ENCODE measurements at regions not wholly inside any gene's neighbourhood (a gene's known extent, or its start where the extent isn't known, plus 50 kb on each side); places are given as distances from the start of the nearest gene placed in this dataset.

DNA sequence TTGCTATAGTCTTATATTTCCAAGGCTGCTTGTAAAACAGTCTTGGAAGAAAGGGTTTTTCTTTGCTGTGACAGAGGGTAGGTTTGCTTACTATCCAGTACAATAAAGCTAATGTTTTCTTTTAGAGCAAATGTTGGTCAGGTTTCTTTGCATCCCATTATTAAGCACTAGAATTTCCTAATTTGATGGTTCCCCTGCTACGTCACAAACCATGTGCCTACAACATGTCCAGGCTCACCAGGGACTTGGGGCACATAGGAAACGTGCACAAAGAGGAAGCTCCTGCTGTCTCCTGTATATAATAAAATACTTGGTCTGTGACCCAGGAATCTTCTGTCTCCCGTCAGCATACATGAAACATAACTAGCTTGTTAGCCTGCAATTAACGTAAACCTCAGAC lies 486.3 kb upstream of the LRFN5 start:
- Mint-ChIP-seq H3K27ac (no peak overlapping the region), H3K36me3 (ENCODE audit: insufficient read depth) (peaks cover 3% of the 10 kb centered on the region), H3K27me3 (no peaks in the 10 kb centered on the region), H3K9me3 (ENCODE audit: low read depth) (no peaks in the 10 kb centered on the region), H3K4me3 (ENCODE audit: low read depth) (no peak overlapping the region), H3K4me1 (ENCODE audit: low read depth) (peaks cover 2% of the 10 kb centered on the region)
- TF ChIP-seq, protein P1, sequence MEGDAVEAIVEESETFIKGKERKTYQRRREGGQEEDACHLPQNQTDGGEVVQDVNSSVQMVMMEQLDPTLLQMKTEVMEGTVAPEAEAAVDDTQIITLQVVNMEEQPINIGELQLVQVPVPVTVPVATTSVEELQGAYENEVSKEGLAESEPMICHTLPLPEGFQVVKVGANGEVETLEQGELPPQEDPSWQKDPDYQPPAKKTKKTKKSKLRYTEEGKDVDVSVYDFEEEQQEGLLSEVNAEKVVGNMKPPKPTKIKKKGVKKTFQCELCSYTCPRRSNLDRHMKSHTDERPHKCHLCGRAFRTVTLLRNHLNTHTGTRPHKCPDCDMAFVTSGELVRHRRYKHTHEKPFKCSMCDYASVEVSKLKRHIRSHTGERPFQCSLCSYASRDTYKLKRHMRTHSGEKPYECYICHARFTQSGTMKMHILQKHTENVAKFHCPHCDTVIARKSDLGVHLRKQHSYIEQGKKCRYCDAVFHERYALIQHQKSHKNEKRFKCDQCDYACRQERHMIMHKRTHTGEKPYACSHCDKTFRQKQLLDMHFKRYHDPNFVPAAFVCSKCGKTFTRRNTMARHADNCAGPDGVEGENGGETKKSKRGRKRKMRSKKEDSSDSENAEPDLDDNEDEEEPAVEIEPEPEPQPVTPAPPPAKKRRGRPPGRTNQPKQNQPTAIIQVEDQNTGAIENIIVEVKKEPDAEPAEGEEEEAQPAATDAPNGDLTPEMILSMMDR (IDR thresholded peaks at IDR 0.05; ENCODE audit: unreplicated experiment) = no peak
- DNase-seq (ENCODE audit: low spot score, unreplicated experiment) = no peak

DNA sequence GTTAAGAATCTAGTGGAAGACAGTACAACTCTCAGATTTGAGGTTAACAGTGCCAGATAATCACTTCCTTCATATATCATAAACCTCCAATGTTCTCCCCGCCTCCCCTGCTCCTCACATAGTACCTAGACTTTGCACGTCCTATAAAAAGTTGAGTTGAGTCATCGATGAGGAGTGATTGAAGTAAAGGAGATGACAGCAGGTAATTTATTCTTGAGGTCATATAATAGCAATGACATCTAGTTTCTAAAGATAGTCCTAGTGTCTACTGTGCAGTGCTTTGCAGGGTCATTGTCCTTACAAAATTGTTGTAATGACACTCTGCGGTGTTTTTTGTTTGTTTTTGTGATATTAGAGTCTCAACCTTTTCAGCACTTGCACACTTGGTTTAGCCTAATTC lies 510.5 kb upstream of the LRFN5 start:
- DNase-seq (ENCODE audit: low spot score, unreplicated experiment) = no peak
- no peak overlapping the region for H3K4me3 Mint-ChIP-seq (ENCODE audit: low read depth)
- H3K27me3 Mint-ChIP-seq = no peaks in the 10 kb centered on the region
- H3K4me1 Mint-ChIP-seq (ENCODE audit: low read depth) = no peaks in the 10 kb centered on the region
- TF ChIP-seq, protein P1 (IDR thresholded peaks at IDR 0.05; ENCODE audit: unreplicated experiment) = no peak
- H3K9me3 Mint-ChIP-seq (ENCODE audit: low read depth) = peaks cover 11% of the 10 kb centered on the region
- no peak overlapping the region for H3K27ac Mint-ChIP-seq
- peaks cover 17% of the 10 kb centered on the region for H3K36me3 Mint-ChIP-seq (ENCODE audit: insufficient read depth)

DNA sequence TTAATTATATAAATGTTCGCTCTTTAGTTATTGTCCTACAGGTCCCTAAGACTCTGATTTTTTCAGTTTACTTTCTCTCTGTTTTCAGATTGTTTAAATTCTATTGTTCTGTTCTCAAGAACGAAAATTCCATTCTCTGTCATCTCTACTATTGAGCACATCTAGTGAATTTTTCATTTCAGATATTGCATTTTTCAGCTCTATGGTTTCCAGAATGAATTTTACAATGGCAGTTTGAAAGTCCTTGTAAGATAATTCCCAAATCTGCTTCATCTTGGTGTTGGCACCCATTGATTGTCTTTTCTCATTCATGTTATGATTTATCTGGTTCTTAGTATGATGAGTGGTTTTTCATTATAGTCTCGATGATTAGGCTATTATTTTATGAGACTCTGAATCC lies 519.6 kb upstream of the LRFN5 start:
- H3K27ac Mint-ChIP-seq = no peak overlapping the region
- H3K4me3 Mint-ChIP-seq (ENCODE audit: low read depth) = no peak overlapping the region
- no peak for DNase-seq (ENCODE audit: low spot score, unreplicated experiment)
- TF ChIP-seq, protein P1 (IDR thresholded peaks at IDR 0.05; ENCODE audit: unreplicated experiment) = no peak
- no peaks in the 10 kb centered on the region for H3K4me1 Mint-ChIP-seq (ENCODE audit: low read depth)
- peaks cover 12% of the 10 kb centered on the region for H3K36me3 Mint-ChIP-seq (ENCODE audit: insufficient read depth)
- peaks cover 24% of the 10 kb centered on the region for H3K9me3 Mint-ChIP-seq (ENCODE audit: low read depth)
- no peaks in the 10 kb centered on the region for H3K27me3 Mint-ChIP-seq

DNA sequence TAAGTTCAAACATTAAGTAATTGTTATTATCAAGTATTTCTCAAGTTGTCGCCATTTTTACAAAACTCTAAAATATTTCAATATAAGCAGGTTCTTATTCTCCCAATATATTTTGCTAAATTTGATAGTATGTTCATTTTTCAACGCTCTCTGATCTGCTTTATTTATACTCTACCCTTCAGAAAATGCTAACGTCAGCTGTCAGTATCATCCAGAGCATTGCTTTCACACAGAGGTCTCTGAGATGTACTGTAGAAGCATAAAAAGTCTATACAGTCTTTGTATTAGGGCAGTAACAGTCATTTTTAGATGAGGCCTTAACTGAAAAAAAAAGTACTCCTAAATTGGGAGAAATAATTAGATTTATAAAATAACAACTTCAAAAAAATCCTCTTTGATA lies 533.1 kb upstream of the LRFN5 start:
- Mint-ChIP-seq H3K27ac (no peak overlapping the region), H3K36me3 (ENCODE audit: insufficient read depth) (no peaks in the 10 kb centered on the region), H3K9me3 (ENCODE audit: low read depth) (no peaks in the 10 kb centered on the region), H3K4me1 (ENCODE audit: low read depth) (peaks cover 7% of the 10 kb centered on the region), H3K27me3 (no peaks in the 10 kb centered on the region), H3K4me3 (ENCODE audit: low read depth) (no peak overlapping the region)
- TF ChIP-seq, protein P1 (IDR thresholded peaks at IDR 0.05; ENCODE audit: unreplicated experiment) = no peak
- no peak for DNase-seq (ENCODE audit: low spot score, unreplicated experiment)

DNA sequence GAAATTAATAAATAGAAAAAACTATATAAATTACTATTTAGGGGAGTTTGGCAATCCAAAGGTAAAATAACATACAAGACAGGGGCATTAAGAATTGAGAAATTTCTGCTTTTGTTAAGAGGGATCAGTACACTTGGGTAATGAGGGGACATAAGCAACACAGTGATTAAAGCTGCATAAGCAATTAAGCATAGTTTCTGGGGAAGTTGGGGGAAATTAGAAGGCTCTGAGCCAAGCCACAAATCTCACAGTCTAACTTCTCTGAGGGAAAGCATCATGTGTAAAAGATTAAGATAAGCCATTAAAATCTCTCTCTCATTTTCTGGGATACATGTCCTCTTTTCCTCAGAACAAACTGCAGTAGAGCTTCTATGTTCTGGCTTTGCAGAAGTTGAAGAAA lies 533.9 kb upstream of the LRFN5 start:
- H3K4me3 Mint-ChIP-seq (ENCODE audit: low read depth) = no peak overlapping the region
- H3K27ac Mint-ChIP-seq = no peak overlapping the region
- H3K27me3 Mint-ChIP-seq = no peaks in the 10 kb centered on the region
- H3K9me3 Mint-ChIP-seq (ENCODE audit: low read depth) = no peaks in the 10 kb centered on the region
- peaks cover 7% of the 10 kb centered on the region for H3K4me1 Mint-ChIP-seq (ENCODE audit: low read depth)
- DNase-seq (ENCODE audit: low spot score, unreplicated experiment) = no peak
- no peaks in the 10 kb centered on the region for H3K36me3 Mint-ChIP-seq (ENCODE audit: insufficient read depth)
- TF ChIP-seq, protein P1 (IDR thresholded peaks at IDR 0.05; ENCODE audit: unreplicated experiment) = no peak

All from progenitor cell of endocrine pancreas (in vitro differentiated cells).